Body of pancreas (tissue), 4 donors: ENCODE measurements at regions not wholly inside any gene's neighbourhood (a gene's known extent, or its start where the extent isn't known, plus 50 kb on each side); places are given as distances from the start of the nearest gene placed in this dataset.

Experiments used
- ATAC-seq: fragments of 150-250 bp; one replicate; pipeline ENCODE4 v1.9.1; 2016
- DNase-seq, 4 donors: peaks; one replicate each; pipeline ENCODE4 v3.0.0-alpha.2; 2019
- H3K27ac ChIP-seq, 4 donors: fragments of 200-600 bp; sonication (generic); 1 replicate in 3 of 4; 2 replicates in 1 of 4; pipeline versions ENCODE4 v1.5.1 to v1.6.1; 2016 to 2019; ENCODE audit warnings: mild to moderate bottlenecking in 1 of 4, mixed read lengths in 1 of 4, moderate library complexity in 1 of 4
- H3K27me3 ChIP-seq, 2 donors: fragments of 200-600 bp; sonication (generic); one replicate each; pipeline ENCODE4 v1.6.0; 2016; ENCODE audit warnings: mild to moderate bottlenecking in 1 of 2
- H3K36me3 ChIP-seq, 2 donors: fragments of 200-600 bp; sonication (generic); replicated peaks in 1 of 2; 2 replicates each; pipeline ENCODE4 v1.5.1; 2016; ENCODE audit warnings: low read depth in 2 of 2; ENCODE audit not compliant: insufficient read depth in 1 of 2
- H3K4me1 ChIP-seq: fragments of 200-600 bp; sonication (generic); one replicate; pipeline ENCODE4 v1.6.0; 2016
- H3K4me3 ChIP-seq, 2 donors: fragments of 200-600 bp; sonication (generic); 1 replicate in 1 of 2; 2 replicates in 1 of 2; pipeline ENCODE4 v1.5.1; 2016 to 2019
- H3K9me3 ChIP-seq, 3 donors: fragments of 200-600 bp; sonication (generic); 1 replicate in 2 of 3; 2 replicates in 1 of 3; pipeline ENCODE4 v1.5.1; 2016
- CTCF ChIP-seq, 7 experiments: fragments of 450-650 bp in 4 of 7; fragments of 200-600 bp in 3 of 7; sonication (generic) in 3 of 7; IDR thresholded peaks; one replicate each; pipeline ENCODE4 v1.5.1; 2016 to 2019; ENCODE audit warnings: antibody characterized with exemption in 7 of 7
- POLR2A ChIP-seq, 3 donors: fragments of 450-650 bp; IDR thresholded peaks; one replicate each; pipeline ENCODE4 v1.6.1; 2016; ENCODE audit warnings: antibody characterized with exemption in 3 of 3, mild to moderate bottlenecking in 2 of 3
- WGBS, 2 donors: methylation state at CpG; one replicate each; pipeline ENCODE4 v1.1.5; 2017; 5-methylcytosine and 5-hydroxymethylcytosine counted together
- intact Hi-C: fragments of 100-400 bp; cut with DNase I; formaldehyde crosslinking; loops from one replicate; pipeline ENCODE4 v1.15.1; 2023

- no peaks in the 10 kb centered on the region for H3K4me1 ChIP-seq
- DNase-seq, result no peak
- no peak overlapping the region for H3K4me3 ChIP-seq
- no peaks in the 10 kb centered on the region for H3K27me3 ChIP-seq
- H3K27ac ChIP-seq, result no peak overlapping the region
- ATAC-seq, result no peak
- no peaks in the 10 kb centered on the region for H3K9me3 ChIP-seq
- TF ChIP-seq CTCF (IDR thresholded peaks at IDR 0.05) (no peak), POLR2A (IDR thresholded peaks at IDR 0.05) (no peak)
- H3K36me3 ChIP-seq, result no peaks in the 10 kb centered on the region
- WGBS, 2 donors, result 77 to 80% methylated on average over 2 of the region's 2 CpGs
- intact Hi-C loops, result no loop called here
These were observed 222.1 kb upstream of the CFAP20DC start for GRCh38 chr3:59271971-59272370.

- Histone ChIP-seq H3K4me1 (no peaks in the 10 kb centered on the region), H3K27me3 (no peaks in the 10 kb centered on the region), H3K9me3 (no peaks in the 10 kb centered on the region)
These were observed 221.1 kb upstream of the CFAP20DC start for GRCh38 chr3:59270921-59271320.

GRCh38 chr3:59270209-59270608 lies 220.4 kb upstream of the CFAP20DC start:
- no peaks in the 10 kb centered on the region for H3K27me3 ChIP-seq
- intact Hi-C loops, result no loop called here
- ATAC-seq (no peak), DNase-seq (no peak)
- H3K4me1 ChIP-seq, result no peaks in the 10 kb centered on the region
- no peak for TF ChIP-seq CTCF (IDR thresholded peaks at IDR 0.05)
- TF ChIP-seq POLR2A (IDR thresholded peaks at IDR 0.05), result no peak
- 69 to 94% methylated on average over 2 of the region's 2 CpGs for whole genome bisulfite sequencing, 2 donors
- no peaks in the 10 kb centered on the region for H3K36me3 ChIP-seq
- H3K9me3 ChIP-seq, result no peaks in the 10 kb centered on the region
- no peak overlapping the region for H3K27ac ChIP-seq
- no peak overlapping the region for H3K4me3 ChIP-seq

More at GRCh38 chr3:59270921-59271320, 221.1 kb upstream of the CFAP20DC start:
- no peak overlapping the region for H3K4me3 ChIP-seq
- 87 to 95% methylated on average over 4 of the region's 4 CpGs for WGBS, 2 donors
- H3K27ac ChIP-seq, result no peak overlapping the region
- TF ChIP-seq CTCF (IDR thresholded peaks at IDR 0.05) (no peak), POLR2A (IDR thresholded peaks at IDR 0.05) (no peak)
- DNase-seq, result no peak
- no peaks in the 10 kb centered on the region for H3K36me3 ChIP-seq
- intact Hi-C loops, result no loop called here
- ATAC-seq, result no peak

- no peak for TF ChIP-seq POLR2A (IDR thresholded peaks at IDR 0.05)
- TF ChIP-seq CTCF (IDR thresholded peaks at IDR 0.05), result no peak
- intact Hi-C loops, result no loop called here
- ATAC-seq (no peak), DNase-seq (no peak)
- Histone ChIP-seq H3K9me3 (no peaks in the 10 kb centered on the region), H3K36me3 (no peaks in the 10 kb centered on the region), H3K27ac (no peak overlapping the region), H3K4me3 (no peak overlapping the region), H3K4me1 (no peaks in the 10 kb centered on the region), H3K27me3 (no peaks in the 10 kb centered on the region)
- WGBS, 2 donors, result 81 to 88% methylated on average over 1 of the region's 1 CpG
These were observed 218.3 kb upstream of the CFAP20DC start for GRCh38 chr3:59268170-59268569.

- Histone ChIP-seq H3K27me3 (no peaks in the 10 kb centered on the region), H3K4me1 (no peaks in the 10 kb centered on the region), H3K27ac (no peak overlapping the region), H3K4me3 (no peak overlapping the region), H3K9me3 (no peaks in the 10 kb centered on the region), H3K36me3 (no peaks in the 10 kb centered on the region)
- intact Hi-C loops, result no loop called here
- no peak for TF ChIP-seq CTCF (IDR thresholded peaks at IDR 0.05)
- no peak for TF ChIP-seq POLR2A (IDR thresholded peaks at IDR 0.05)
- 85 to 90% methylated on average over 2 of the region's 2 CpGs for WGBS, 2 donors
- DNase-seq (no peak), ATAC-seq (no peak)
These were observed 217.2 kb upstream of the CFAP20DC start for GRCh38 chr3:59267021-59267420.
